SK-N-SH treated with all-trans-retinoic acid at 6 μM for 48 hours (cell line): ENCODE measurements at regions not wholly inside any gene's neighbourhood (a gene's known extent, or its start where the extent isn't known, plus 50 kb on each side); places are given as distances from the start of the nearest gene placed in this dataset.

Source experiments
- ATAC-seq: fragments of 200-7000 bp; cut with Tn5 transposase; 3 replicates; pipeline ENCODE4 v1.9.1; 2020; ENCODE audit warnings: mild to moderate bottlenecking, moderate library complexity
- ARNTL ChIP-seq: fragments of 450-650 bp; formaldehyde crosslinking; IDR thresholded peaks from 2 replicates; pipeline ENCODE4 v1.5.0; 2020; ENCODE audit warnings: low read depth, mild to moderate bottlenecking, moderate library complexity, borderline replicate concordance
- BACH2 ChIP-seq: fragments of 250-450 bp; sonication (Bioruptor Pico); IDR thresholded peaks from 2 replicates; pipeline ENCODE4 v1.9.0; 2021; ENCODE audit warnings: mild to moderate bottlenecking, borderline replicate concordance
- CSDC2 ChIP-seq: fragments of 250-450 bp; sonication (Bioruptor Pico); IDR thresholded peaks from 2 replicates; pipeline ENCODE4 v1.5.0; 2020; ENCODE audit warnings: mild to moderate bottlenecking, moderate library complexity
- ESRRG ChIP-seq: fragments of 250-450 bp; sonication (Bioruptor Pico); IDR thresholded peaks from 2 replicates; pipeline ENCODE4 v1.6.1; 2021; ENCODE audit warnings: mild to moderate bottlenecking
- GLIS3 ChIP-seq: fragments of 250-450 bp; sonication (Bioruptor Pico); IDR thresholded peaks from 2 replicates; pipeline ENCODE4 v1.5.0; 2020; ENCODE audit warnings: mild to moderate bottlenecking, moderate library complexity
- ISL1 ChIP-seq: fragments of 250-450 bp; sonication (Bioruptor Pico); IDR thresholded peaks from 2 replicates; pipeline ENCODE4 v2.1.2; 2022; ENCODE audit warnings: mild to moderate bottlenecking, moderate library complexity
- OSR1 ChIP-seq: fragments of 250-450 bp; sonication (Bioruptor Pico); IDR thresholded peaks from 2 replicates; pipeline ENCODE4 v1.8.0; 2022; ENCODE audit warnings: moderate library complexity, mild to moderate bottlenecking, inconsistent platforms
- PPARA ChIP-seq: fragments of 250-450 bp; sonication (Bioruptor Pico); IDR thresholded peaks from 2 replicates; pipeline ENCODE4 v1.5.0; 2020; ENCODE audit warnings: mild to moderate bottlenecking, borderline replicate concordance
- RARB ChIP-seq: fragments of 250-450 bp; sonication (Bioruptor Pico); IDR thresholded peaks from 2 replicates; pipeline ENCODE4 v1.8.0; 2021; ENCODE audit warnings: mild to moderate bottlenecking, moderate library complexity
- SNAI2 ChIP-seq: fragments of 250-450 bp; sonication (Bioruptor Pico); IDR thresholded peaks from 2 replicates; pipeline ENCODE4 v1.5.0; 2020; ENCODE audit warnings: mild to moderate bottlenecking, moderate library complexity
- TCF4 ChIP-seq: fragments of 250-450 bp; sonication (Bioruptor Pico); IDR thresholded peaks from 2 replicates; pipeline ENCODE4 v1.8.0; 2021; ENCODE audit warnings: mild to moderate bottlenecking, moderate library complexity, borderline replicate concordance
- TOX ChIP-seq: fragments of 250-450 bp; sonication (Bioruptor Pico); IDR thresholded peaks from 2 replicates; pipeline ENCODE4 v1.8.0; 2021; ENCODE audit warnings: mild to moderate bottlenecking, moderate library complexity, borderline replicate concordance
- ZC3H10 ChIP-seq: fragments of 250-450 bp; sonication (Bioruptor Pico); IDR thresholded peaks from 2 replicates; pipeline ENCODE4 v1.5.1; 2021; ENCODE audit warnings: mild to moderate bottlenecking, moderate library complexity
- ZFP3 ChIP-seq: fragments of 250-450 bp; sonication (Bioruptor Pico); IDR thresholded peaks from 2 replicates; pipeline ENCODE4 v1.5.0; 2020; ENCODE audit warnings: mild to moderate bottlenecking, moderate library complexity
- ZFP30 ChIP-seq: fragments of 450-650 bp; formaldehyde crosslinking; IDR thresholded peaks from 2 replicates; pipeline ENCODE4 v1.5.0; 2022; ENCODE audit warnings: mild to moderate bottlenecking, moderate library complexity
- ZNF565 ChIP-seq: fragments of 450-650 bp; formaldehyde crosslinking; conservative IDR thresholded peaks from 2 replicates; pipeline ENCODE4 v1.5.0; 2020; ENCODE audit warnings: low read depth, mild to moderate bottlenecking, moderate library complexity
- ZNF70 ChIP-seq: fragments of 450-650 bp; formaldehyde crosslinking; IDR thresholded peaks from 2 replicates; pipeline ENCODE4 v1.5.0; 2020; ENCODE audit warnings: mild to moderate bottlenecking, moderate library complexity
- ZNF8 ChIP-seq: fragments of 450-650 bp; formaldehyde crosslinking; IDR thresholded peaks from 2 replicates; pipeline ENCODE4 v1.5.0; 2020; ENCODE audit warnings: mild to moderate bottlenecking, moderate library complexity
- TF ChIP-seq, protein P1 (sequence below): fragments of 250-450 bp; sonication (Bioruptor Pico); IDR thresholded peaks from 2 replicates; pipeline ENCODE4 v1.8.0; 2021; ENCODE audit warnings: low read depth, mild to moderate bottlenecking, moderate library complexity, borderline replicate concordance
- TF ChIP-seq, protein P2 (sequence below): fragments of 250-450 bp; sonication (Bioruptor Pico); IDR thresholded peaks from 2 replicates; pipeline ENCODE4 v1.5.1; 2020; ENCODE audit warnings: low read depth, mild to moderate bottlenecking, moderate library complexity
- TF ChIP-seq, protein P3 (sequence below): fragments of 250-450 bp; sonication (Bioruptor Pico); IDR thresholded peaks from 2 replicates; pipeline ENCODE4 v1.5.0; 2020; ENCODE audit warnings: mild to moderate bottlenecking, moderate library complexity
- TF ChIP-seq, protein P4 (sequence below): fragments of 250-450 bp; sonication (Bioruptor Pico); IDR thresholded peaks from 2 replicates; pipeline ENCODE4 v1.8.0; 2020; ENCODE audit warnings: mild to moderate bottlenecking, moderate library complexity, borderline replicate concordance

DNA sequence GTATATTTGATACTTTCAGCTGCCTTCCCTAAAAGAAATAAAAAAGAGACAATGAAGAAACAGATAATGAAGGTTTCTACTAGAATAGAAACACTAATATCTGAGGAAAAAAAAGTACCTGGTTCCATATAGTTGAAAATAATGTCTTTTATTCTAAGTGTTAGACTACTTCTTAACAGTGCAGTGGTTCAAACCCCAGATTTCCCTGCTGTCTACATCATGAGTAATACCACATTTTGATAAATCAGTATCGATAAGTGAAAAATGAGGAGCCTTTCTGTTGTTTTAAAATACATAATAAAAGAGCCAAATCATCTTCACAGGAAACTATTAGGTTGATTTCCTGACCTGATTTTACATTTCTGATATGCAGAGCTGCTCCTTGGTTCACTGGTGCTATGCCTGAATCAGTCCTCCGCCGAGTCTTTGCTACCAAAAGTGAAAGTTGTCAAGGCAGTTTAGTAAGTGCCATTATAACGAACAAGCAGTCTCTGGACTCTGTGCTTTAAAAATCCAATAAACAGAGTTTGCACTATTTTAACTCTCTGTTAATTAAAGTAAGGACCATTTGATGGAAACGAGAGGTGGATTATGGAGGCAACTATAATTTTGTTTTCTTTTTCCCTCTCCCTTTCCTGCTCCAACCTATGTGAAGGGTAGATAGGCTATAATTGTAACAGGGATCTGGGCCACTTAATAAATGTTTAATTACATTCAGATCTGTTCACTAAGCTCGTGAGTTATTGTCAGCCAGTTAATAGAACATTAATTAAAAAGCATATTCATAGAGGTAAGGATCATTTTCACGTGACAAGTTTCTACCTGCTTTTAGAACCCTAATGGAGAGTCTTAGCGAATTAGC, 724.5 kb upstream of the RAG2 start:
- ATAC-seq: no peak
- TF ChIP-seq TCF4: no peak
- TF ChIP-seq ZNF70 (CRISPR knock-in tag): no peak
- TF ChIP-seq, protein P1, sequence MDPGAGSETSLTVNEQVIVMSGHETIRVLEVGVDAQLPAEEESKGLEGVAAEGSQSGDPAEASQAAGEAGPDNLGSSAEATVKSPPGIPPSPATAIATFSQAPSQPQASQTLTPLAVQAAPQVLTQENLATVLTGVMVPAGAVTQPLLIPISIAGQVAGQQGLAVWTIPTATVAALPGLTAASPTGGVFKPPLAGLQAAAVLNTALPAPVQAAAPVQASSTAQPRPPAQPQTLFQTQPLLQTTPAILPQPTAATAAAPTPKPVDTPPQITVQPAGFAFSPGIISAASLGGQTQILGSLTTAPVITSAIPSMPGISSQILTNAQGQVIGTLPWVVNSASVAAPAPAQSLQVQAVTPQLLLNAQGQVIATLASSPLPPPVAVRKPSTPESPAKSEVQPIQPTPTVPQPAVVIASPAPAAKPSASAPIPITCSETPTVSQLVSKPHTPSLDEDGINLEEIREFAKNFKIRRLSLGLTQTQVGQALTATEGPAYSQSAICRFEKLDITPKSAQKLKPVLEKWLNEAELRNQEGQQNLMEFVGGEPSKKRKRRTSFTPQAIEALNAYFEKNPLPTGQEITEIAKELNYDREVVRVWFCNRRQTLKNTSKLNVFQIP (CRISPR knock-in tag): no peak
- TF ChIP-seq ZNF8 (CRISPR knock-in tag): no peak
- TF ChIP-seq, protein P2, sequence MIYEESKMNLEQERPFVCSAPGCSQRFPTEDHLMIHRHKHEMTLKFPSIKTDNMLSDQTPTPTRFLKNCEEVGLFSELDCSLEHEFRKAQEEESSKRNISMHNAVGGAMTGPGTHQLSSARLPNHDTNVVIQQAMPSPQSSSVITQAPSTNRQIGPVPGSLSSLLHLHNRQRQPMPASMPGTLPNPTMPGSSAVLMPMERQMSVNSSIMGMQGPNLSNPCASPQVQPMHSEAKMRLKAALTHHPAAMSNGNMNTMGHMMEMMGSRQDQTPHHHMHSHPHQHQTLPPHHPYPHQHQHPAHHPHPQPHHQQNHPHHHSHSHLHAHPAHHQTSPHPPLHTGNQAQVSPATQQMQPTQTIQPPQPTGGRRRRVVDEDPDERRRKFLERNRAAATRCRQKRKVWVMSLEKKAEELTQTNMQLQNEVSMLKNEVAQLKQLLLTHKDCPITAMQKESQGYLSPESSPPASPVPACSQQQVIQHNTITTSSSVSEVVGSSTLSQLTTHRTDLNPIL (CRISPR knock-in tag): no peak
- no peak for TF ChIP-seq ISL1
- no peak for TF ChIP-seq ZC3H10 (CRISPR knock-in tag)
- TF ChIP-seq ARNTL (CRISPR knock-in tag): no peak
- TF ChIP-seq PPARA (CRISPR knock-in tag): no peak
- TF ChIP-seq, protein P3, sequence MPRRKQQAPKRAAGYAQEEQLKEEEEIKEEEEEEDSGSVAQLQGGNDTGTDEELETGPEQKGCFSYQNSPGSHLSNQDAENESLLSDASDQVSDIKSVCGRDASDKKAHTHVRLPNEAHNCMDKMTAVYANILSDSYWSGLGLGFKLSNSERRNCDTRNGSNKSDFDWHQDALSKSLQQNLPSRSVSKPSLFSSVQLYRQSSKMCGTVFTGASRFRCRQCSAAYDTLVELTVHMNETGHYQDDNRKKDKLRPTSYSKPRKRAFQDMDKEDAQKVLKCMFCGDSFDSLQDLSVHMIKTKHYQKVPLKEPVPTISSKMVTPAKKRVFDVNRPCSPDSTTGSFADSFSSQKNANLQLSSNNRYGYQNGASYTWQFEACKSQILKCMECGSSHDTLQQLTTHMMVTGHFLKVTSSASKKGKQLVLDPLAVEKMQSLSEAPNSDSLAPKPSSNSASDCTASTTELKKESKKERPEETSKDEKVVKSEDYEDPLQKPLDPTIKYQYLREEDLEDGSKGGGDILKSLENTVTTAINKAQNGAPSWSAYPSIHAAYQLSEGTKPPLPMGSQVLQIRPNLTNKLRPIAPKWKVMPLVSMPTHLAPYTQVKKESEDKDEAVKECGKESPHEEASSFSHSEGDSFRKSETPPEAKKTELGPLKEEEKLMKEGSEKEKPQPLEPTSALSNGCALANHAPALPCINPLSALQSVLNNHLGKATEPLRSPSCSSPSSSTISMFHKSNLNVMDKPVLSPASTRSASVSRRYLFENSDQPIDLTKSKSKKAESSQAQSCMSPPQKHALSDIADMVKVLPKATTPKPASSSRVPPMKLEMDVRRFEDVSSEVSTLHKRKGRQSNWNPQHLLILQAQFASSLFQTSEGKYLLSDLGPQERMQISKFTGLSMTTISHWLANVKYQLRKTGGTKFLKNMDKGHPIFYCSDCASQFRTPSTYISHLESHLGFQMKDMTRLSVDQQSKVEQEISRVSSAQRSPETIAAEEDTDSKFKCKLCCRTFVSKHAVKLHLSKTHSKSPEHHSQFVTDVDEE (CRISPR knock-in tag): no peak
- TF ChIP-seq, protein P4, sequence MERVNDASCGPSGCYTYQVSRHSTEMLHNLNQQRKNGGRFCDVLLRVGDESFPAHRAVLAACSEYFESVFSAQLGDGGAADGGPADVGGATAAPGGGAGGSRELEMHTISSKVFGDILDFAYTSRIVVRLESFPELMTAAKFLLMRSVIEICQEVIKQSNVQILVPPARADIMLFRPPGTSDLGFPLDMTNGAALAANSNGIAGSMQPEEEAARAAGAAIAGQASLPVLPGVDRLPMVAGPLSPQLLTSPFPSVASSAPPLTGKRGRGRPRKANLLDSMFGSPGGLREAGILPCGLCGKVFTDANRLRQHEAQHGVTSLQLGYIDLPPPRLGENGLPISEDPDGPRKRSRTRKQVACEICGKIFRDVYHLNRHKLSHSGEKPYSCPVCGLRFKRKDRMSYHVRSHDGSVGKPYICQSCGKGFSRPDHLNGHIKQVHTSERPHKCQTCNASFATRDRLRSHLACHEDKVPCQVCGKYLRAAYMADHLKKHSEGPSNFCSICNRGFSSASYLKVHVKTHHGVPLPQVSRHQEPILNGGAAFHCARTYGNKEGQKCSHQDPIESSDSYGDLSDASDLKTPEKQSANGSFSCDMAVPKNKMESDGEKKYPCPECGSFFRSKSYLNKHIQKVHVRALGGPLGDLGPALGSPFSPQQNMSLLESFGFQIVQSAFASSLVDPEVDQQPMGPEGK (CRISPR knock-in tag): no peak
- TF ChIP-seq CSDC2 (CRISPR knock-in tag): no peak
- no peak for TF ChIP-seq TOX
- no peak for TF ChIP-seq ZNF565 (CRISPR knock-in tag)
- no peak for TF ChIP-seq BACH2 (CRISPR knock-in tag)
- TF ChIP-seq GLIS3 (CRISPR knock-in tag): no peak
- TF ChIP-seq SNAI2 (CRISPR knock-in tag): no peak
- TF ChIP-seq ZFP30 (CRISPR knock-in tag): no peak

DNA sequence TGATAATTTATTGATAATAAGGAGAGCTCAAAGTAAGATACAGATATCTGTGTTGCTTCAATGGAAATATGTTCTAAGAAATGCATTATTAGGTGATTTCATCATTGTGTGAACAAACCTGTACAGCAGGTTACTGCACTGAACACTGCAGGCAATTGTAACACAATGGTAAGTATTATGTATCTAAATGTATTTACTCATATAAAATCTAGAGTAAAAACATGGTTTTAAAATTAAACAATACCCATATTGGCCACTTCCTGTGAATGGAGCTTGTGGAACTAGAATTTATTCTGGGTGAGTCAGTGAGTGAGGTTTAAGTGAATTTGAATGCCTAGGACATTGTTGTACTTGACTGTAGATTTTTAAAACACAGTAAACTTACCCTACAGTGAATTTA, 722.9 kb upstream of the RAG2 start:
- no peak for ATAC-seq

More for the DNA sequence above, 722.9 kb upstream of the RAG2 start:
- TF ChIP-seq RARB (CRISPR knock-in tag): no peak
- TF ChIP-seq OSR1: no peak
- TF ChIP-seq ZFP30 (CRISPR knock-in tag): no peak
- TF ChIP-seq CSDC2 (CRISPR knock-in tag): no peak
- no peak for TF ChIP-seq ISL1
- no peak for TF ChIP-seq ZFP3 (CRISPR knock-in tag)
- TF ChIP-seq ESRRG: no peak
- TF ChIP-seq, protein P1 (CRISPR knock-in tag): no peak
- TF ChIP-seq, protein P4 (CRISPR knock-in tag): no peak
- TF ChIP-seq ZC3H10 (CRISPR knock-in tag): no peak
- TF ChIP-seq GLIS3 (CRISPR knock-in tag): no peak
- no peak for TF ChIP-seq PPARA (CRISPR knock-in tag)
- TF ChIP-seq, protein P3 (CRISPR knock-in tag): no peak
- no peak for TF ChIP-seq ZNF8 (CRISPR knock-in tag)
- no peak for TF ChIP-seq TCF4
- no peak for TF ChIP-seq ZNF70 (CRISPR knock-in tag)
- TF ChIP-seq, protein P2 (CRISPR knock-in tag): no peak
